Fibroblast of villous mesenchyme (primary cell): ENCODE measurements at regions not wholly inside any gene's neighbourhood (a gene's known extent, or its start where the extent isn't known, plus 50 kb on each side); places are given as distances from the start of the nearest gene placed in this dataset.

ENCODE experiments used
- DNase-seq: peaks from one replicate; pipeline ENCODE4 v3.0.0-alpha.2; 2010; ENCODE audit warnings: low read depth
- H3K4me3 ChIP-seq: 2 replicates; pipeline ENCODE4 v1.5.1; 2011; ENCODE audit warnings: low read depth, mild to moderate bottlenecking, low read length
- TF ChIP-seq, protein P1 (sequence below): IDR thresholded peaks from 2 replicates; pipeline ENCODE4 v1.5.1; 2012; ENCODE audit warnings: low read depth, mild to moderate bottlenecking, low read length; ENCODE audit not compliant: insufficient read depth

DNA sequence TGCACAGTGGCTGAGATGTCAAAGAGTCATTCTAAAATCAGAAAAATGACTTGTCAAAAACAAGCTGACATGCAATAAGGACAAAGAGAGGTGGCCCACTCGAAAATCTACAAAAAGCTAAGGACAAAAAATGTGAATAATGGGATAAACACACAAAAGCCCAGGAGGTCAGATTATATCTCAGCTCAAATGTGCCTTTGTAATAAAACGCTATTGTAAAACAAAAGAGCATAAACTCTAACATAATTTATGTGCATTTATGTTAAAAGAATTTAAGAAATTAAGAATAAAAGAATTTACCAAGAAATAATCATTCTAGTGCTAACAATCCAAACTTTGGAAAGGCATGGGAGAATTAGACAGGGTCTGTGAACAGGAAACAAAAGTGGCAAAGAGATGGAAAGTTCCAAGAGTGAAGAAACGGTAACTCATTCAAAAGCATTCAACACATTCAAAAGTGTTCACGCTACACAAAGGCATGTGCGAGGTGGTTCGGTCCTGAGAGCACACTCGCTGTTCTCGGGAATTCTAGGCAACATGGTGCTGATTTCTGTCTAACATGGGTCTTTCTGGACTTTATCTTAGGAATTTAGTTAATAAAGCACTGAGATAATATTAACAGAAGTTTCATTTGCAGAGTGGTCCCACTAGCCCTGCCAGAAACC is 197.7 kb downstream of the KATNAL1 start:
- TF ChIP-seq, protein P1, sequence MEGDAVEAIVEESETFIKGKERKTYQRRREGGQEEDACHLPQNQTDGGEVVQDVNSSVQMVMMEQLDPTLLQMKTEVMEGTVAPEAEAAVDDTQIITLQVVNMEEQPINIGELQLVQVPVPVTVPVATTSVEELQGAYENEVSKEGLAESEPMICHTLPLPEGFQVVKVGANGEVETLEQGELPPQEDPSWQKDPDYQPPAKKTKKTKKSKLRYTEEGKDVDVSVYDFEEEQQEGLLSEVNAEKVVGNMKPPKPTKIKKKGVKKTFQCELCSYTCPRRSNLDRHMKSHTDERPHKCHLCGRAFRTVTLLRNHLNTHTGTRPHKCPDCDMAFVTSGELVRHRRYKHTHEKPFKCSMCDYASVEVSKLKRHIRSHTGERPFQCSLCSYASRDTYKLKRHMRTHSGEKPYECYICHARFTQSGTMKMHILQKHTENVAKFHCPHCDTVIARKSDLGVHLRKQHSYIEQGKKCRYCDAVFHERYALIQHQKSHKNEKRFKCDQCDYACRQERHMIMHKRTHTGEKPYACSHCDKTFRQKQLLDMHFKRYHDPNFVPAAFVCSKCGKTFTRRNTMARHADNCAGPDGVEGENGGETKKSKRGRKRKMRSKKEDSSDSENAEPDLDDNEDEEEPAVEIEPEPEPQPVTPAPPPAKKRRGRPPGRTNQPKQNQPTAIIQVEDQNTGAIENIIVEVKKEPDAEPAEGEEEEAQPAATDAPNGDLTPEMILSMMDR = no peak
- H3K4me3 ChIP-seq = no peak overlapping the region
- DNase-seq = no peak

DNA sequence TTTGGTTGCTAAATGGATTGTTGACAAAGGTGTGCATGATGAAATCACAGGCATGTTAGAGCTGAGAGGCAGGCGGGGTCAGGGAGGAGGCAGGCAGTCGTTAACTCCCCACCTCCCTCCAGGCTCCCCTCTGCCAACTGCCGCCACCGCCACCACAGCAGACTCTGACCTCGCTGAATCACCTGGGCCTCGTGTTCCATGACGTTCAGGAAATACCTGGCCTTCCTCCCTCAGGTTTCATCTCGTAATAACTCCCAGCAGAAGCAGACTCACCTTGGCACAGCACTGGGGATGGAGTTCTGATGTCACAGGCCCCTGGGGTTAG is 198.5 kb downstream of the KATNAL1 start:
- no peak for DNase-seq
- TF ChIP-seq, protein P1 = no peak
- no peak overlapping the region for H3K4me3 ChIP-seq

DNA sequence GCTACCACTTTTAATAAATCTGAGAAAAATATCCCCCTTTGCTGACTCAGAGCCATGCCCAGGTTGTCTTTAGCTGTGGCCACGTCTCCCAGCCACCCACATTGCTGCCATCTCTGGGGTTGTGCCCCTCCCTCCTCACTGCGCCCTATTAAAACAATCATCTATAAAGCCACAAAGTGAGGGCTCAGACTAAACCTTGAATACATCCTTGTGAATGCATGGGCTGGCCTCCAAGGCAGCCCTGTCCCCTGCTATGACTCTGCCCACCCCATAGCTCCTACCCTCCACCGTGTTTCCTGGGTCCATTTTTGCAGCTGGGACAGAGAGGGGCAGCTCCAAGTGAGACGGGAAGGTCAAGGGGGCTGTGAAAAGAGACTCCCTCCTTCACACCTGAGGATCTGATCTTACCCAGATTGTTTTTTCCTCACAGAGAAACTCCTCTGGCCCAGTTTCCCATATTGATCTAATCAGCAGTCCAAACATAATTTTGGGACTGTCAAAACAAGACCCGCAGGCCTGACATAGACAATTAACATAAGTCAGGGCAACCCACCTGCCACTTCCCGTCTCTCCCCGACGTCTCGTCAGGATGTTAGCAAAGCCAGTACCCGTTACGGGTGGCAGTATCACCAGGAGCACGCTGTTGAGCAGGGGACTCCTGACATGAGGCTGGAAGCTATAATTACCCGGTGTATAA is 199.0 kb downstream of the KATNAL1 start:
- no peak overlapping the region for H3K4me3 ChIP-seq
- no peak for DNase-seq
- TF ChIP-seq, protein P1 = no peak

DNA sequence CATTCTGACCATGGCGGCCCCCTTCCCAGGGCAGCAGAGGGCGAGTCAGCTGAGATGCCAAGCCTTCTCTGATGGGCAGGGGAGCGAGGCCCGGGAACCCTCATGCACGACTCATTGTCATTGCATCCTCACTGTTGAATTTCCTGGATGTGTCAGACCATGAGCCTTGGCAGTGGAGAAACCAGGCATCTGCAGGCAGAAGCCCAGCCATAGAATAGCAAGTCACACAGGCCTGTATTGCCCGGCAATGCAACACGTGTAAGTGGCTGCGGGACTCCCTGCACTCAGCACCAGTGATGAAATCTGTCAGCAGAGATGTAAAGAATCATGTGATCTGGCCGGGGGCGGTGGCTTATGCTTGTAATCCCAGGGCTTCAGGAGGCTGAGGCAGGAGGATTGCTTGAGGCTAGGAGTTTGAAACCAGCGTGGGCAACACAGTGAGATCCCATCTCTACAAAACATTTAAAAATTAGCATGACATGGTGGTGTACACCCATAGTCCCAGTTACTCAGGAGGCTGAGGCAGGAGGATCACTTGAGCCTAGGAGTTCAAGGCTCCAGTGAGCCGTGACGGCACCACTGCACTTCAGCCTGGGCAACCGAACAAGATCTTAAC is 199.7 kb downstream of the KATNAL1 start:
- TF ChIP-seq, protein P1 = no peak
- H3K4me3 ChIP-seq = no peak overlapping the region
- DNase-seq = no peak

DNA sequence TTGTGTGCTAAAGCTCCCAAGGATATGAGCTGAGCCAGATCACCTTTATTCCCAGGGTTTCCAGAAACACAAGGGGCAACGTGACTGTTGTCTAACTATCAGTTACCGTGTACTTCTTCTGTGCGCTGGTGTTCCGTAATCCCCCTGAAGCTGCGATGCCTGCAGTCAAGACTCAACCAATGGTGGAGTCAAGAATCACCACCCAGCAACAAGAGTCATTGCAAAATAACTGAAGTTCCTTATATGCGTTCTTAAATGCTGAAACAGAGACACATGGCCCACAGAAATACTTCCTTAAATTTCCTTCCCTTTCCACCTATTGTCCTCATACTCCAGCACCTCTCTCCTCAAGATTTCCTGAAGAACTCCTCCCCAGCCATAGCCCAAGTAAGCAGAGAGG is 200.2 kb downstream of the KATNAL1 start:
- no peak for DNase-seq
- no peak overlapping the region for H3K4me3 ChIP-seq
- TF ChIP-seq, protein P1 = no peak

DNA sequence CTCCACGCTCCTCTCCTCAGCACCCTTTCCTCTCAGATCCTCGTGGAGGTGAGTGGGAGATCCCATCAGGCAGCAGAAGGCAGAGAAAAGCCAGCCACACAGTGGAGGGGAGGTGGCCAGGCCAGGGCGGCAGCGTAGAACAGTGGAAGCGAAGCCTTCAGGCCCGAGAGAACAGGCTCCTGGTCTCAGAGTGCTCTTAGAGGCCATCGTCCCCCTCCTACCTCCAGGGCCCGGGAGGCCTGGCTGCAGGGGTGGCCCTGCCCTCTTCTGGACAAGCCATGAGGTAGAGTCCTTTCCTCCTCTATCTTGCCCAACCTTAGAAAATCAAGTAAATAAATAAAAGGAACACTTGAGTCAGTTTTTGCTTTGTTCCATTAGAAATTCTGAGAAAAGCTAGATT is 202.0 kb downstream of the KATNAL1 start:
- TF ChIP-seq, protein P1 = peak; percentile 30
- no peak for DNase-seq

More for the DNA sequence above, 202.0 kb downstream of the KATNAL1 start:
- H3K4me3 ChIP-seq = no peak overlapping the region
